Lower leg skin (tissue), 3 donors: ENCODE measurements at regions not wholly inside any gene's neighbourhood (a gene's known extent, or its start where the extent isn't known, plus 50 kb on each side); places are given as distances from the start of the nearest gene placed in this dataset.

Source experiments
- POLR2A ChIP-seq, 2 donors: fragments of 450-650 bp; IDR thresholded peaks; one replicate each; pipeline ENCODE4 v1.6.1; 2016 to 2017; ENCODE audit warnings: antibody characterized with exemption in 2 of 2, mild to moderate bottlenecking in 1 of 2, moderate library complexity in 1 of 2
- TF ChIP-seq, protein P1 (sequence below), 3 donors: fragments of 450-650 bp; IDR thresholded peaks; one replicate each; pipeline ENCODE4 v1.5.1; 2016; ENCODE audit warnings: antibody characterized with exemption in 3 of 3, mild to moderate bottlenecking in 3 of 3, moderate library complexity in 2 of 3

DNA sequence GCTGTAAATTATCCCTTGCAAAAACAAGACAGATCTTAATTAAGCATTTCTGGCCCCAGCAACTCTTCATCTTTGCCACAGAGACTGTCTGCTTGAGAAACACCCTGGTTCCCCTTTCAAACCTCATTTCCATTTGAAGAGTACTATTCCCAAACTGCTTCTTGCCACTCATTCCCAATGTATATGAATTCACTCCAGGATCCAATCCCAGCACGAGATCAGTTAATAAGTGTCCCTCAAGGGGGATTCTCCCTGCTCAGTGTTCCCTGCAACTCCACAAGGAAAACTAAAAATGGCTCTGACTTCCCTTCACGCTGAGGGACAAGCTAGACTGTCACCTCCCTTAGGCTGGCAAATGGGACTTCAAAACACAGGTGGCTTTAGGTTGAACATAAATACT is 173.2 kb downstream of the SIPA1L2 start:
- TF ChIP-seq, protein P1, sequence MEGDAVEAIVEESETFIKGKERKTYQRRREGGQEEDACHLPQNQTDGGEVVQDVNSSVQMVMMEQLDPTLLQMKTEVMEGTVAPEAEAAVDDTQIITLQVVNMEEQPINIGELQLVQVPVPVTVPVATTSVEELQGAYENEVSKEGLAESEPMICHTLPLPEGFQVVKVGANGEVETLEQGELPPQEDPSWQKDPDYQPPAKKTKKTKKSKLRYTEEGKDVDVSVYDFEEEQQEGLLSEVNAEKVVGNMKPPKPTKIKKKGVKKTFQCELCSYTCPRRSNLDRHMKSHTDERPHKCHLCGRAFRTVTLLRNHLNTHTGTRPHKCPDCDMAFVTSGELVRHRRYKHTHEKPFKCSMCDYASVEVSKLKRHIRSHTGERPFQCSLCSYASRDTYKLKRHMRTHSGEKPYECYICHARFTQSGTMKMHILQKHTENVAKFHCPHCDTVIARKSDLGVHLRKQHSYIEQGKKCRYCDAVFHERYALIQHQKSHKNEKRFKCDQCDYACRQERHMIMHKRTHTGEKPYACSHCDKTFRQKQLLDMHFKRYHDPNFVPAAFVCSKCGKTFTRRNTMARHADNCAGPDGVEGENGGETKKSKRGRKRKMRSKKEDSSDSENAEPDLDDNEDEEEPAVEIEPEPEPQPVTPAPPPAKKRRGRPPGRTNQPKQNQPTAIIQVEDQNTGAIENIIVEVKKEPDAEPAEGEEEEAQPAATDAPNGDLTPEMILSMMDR (IDR thresholded peaks at IDR 0.05): no peak
- TF ChIP-seq POLR2A (IDR thresholded peaks at IDR 0.05): no peak
